ENCODE measurements at regions not wholly inside any gene's neighbourhood (a gene's known extent, or its start where the extent isn't known, plus 50 kb on each side); places are given as distances from the start of the nearest gene placed in this dataset.

- intact Hi-C loops (cut with micrococcal nuclease): no loop called here
These were observed 53.8 kb upstream of the VCX start for GRCh38 chrX:7789200-7789599.

More at GRCh38 chrX:7789200-7789599, 53.8 kb upstream of the VCX start:
- Histone ChIP-seq H3K4me2 (ENCODE audit: insufficient read depth, low read length) (no peak overlapping the region), H3K27ac (ENCODE audit: insufficient read depth, low read depth, low read length) (no peak overlapping the region), H3K4me3 (replicated peaks in 1 of 3; ENCODE audit: insufficient read depth in 1 of 3, low read depth in 1 of 3, low read length in 3 of 3) (no peak overlapping the region), H2AFZ (ENCODE audit: low read depth, low read length) (no peak overlapping the region), H3K9me3 (replicated peaks; ENCODE audit: control insufficient read depth, insufficient read depth, low read length) (no peaks in the 10 kb centered on the region), H3K27me3 (ENCODE audit: control insufficient read depth in 2 of 2, insufficient read depth in 2 of 2, low read length in 2 of 2) (no peaks in the 10 kb centered on the region), H3K9me1 (replicated peaks; ENCODE audit: control insufficient read depth, extremely low read depth, insufficient read depth, low read length) (no peaks in the 10 kb centered on the region), H3K4me1 (ENCODE audit: control insufficient read depth, extremely low read depth, insufficient read depth, low read length) (no peaks in the 10 kb centered on the region), H3K79me2 (ENCODE audit: control insufficient read depth, insufficient read depth, low read length) (no peaks in the 10 kb centered on the region), H3K9ac (replicated peaks; ENCODE audit: extremely low read depth, insufficient read depth, low read length) (no peak overlapping the region), H4K20me1 (replicated peaks; ENCODE audit: control insufficient read depth, extremely low read depth, insufficient read depth, low read length) (no peaks in the 10 kb centered on the region), H3K36me3 (ENCODE audit: control insufficient read depth in 2 of 2, extremely low read depth in 1 of 2, insufficient read depth in 2 of 2, low read length in 2 of 2) (no peaks in the 10 kb centered on the region)
- ChIA-PET POLR2A (no interaction called here), CTCF (no interaction called here)
- no peak for FAIRE-seq
- no peak for DNase-seq (ENCODE audit: low read depth, low spot score)
- dilution Hi-C loops (cut with MboI; ENCODE audit: extremely low pct_ligation_motif_present, low sequenced_read_pairs): no loop called here
- TF ChIP-seq POLR2AphosphoS5 (IDR thresholded peaks at IDR 0.05; ENCODE audit: insufficient read depth, low read depth, low read length) (no peak), MYC (IDR thresholded peaks at IDR 0.05; ENCODE audit: low read depth, low read length) (no peak), CTCF (IDR thresholded peaks at IDR 0.05; ENCODE audit: extremely low read depth in 1 of 2, insufficient read depth in 1 of 2, low read depth in 1 of 2, low read length in 2 of 2) (no peak), GATA2 (IDR thresholded peaks at IDR 0.05; ENCODE audit: insufficient read depth, insufficient read length, low read depth, low read length) (no peak), EZH2 (IDR thresholded peaks at IDR 0.05; ENCODE audit: borderline replicate concordance, low read depth, low read length, severe bottlenecking) (no peak), FOS (IDR thresholded peaks at IDR 0.05; ENCODE audit: borderline replicate concordance, insufficient read depth, low read length) (no peak), JUN (IDR thresholded peaks at IDR 0.05; ENCODE audit: borderline replicate concordance, insufficient read depth, insufficient read length, low read depth) (no peak), POLR2A (IDR thresholded peaks at IDR 0.05; ENCODE audit: low read depth, low read length) (no peak)
- TF ChIP-seq, protein P1, sequence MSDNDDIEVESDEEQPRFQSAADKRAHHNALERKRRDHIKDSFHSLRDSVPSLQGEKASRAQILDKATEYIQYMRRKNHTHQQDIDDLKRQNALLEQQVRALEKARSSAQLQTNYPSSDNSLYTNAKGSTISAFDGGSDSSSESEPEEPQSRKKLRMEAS (IDR thresholded peaks at IDR 0.05; ENCODE audit: insufficient read depth, insufficient read length): no peak
- no TSS peak for BruUV-seq (replicated peaks)
